SK-N-SH treated with all-trans-retinoic acid at 6 μM for 48 hours (cell line): ENCODE measurements at regions not wholly inside any gene's neighbourhood (a gene's known extent, or its start where the extent isn't known, plus 50 kb on each side); places are given as distances from the start of the nearest gene placed in this dataset.

ENCODE experiments used
- ATAC-seq: fragments of 200-7000 bp; cut with Tn5 transposase; 3 replicates; pipeline ENCODE4 v1.9.1; 2020; ENCODE audit warnings: mild to moderate bottlenecking, moderate library complexity
- ARNTL ChIP-seq: fragments of 450-650 bp; formaldehyde crosslinking; IDR thresholded peaks from 2 replicates; pipeline ENCODE4 v1.5.0; 2020; ENCODE audit warnings: low read depth, mild to moderate bottlenecking, moderate library complexity, borderline replicate concordance
- BACH2 ChIP-seq: fragments of 250-450 bp; sonication (Bioruptor Pico); IDR thresholded peaks from 2 replicates; pipeline ENCODE4 v1.9.0; 2021; ENCODE audit warnings: mild to moderate bottlenecking, borderline replicate concordance
- CSDC2 ChIP-seq: fragments of 250-450 bp; sonication (Bioruptor Pico); IDR thresholded peaks from 2 replicates; pipeline ENCODE4 v1.5.0; 2020; ENCODE audit warnings: mild to moderate bottlenecking, moderate library complexity
- ESRRG ChIP-seq: fragments of 250-450 bp; sonication (Bioruptor Pico); IDR thresholded peaks from 2 replicates; pipeline ENCODE4 v1.6.1; 2021; ENCODE audit warnings: mild to moderate bottlenecking
- GLIS3 ChIP-seq: fragments of 250-450 bp; sonication (Bioruptor Pico); IDR thresholded peaks from 2 replicates; pipeline ENCODE4 v1.5.0; 2020; ENCODE audit warnings: mild to moderate bottlenecking, moderate library complexity
- ISL1 ChIP-seq: fragments of 250-450 bp; sonication (Bioruptor Pico); IDR thresholded peaks from 2 replicates; pipeline ENCODE4 v2.1.2; 2022; ENCODE audit warnings: mild to moderate bottlenecking, moderate library complexity
- OSR1 ChIP-seq: fragments of 250-450 bp; sonication (Bioruptor Pico); IDR thresholded peaks from 2 replicates; pipeline ENCODE4 v1.8.0; 2022; ENCODE audit warnings: moderate library complexity, mild to moderate bottlenecking, inconsistent platforms
- PPARA ChIP-seq: fragments of 250-450 bp; sonication (Bioruptor Pico); IDR thresholded peaks from 2 replicates; pipeline ENCODE4 v1.5.0; 2020; ENCODE audit warnings: mild to moderate bottlenecking, borderline replicate concordance
- RARB ChIP-seq: fragments of 250-450 bp; sonication (Bioruptor Pico); IDR thresholded peaks from 2 replicates; pipeline ENCODE4 v1.8.0; 2021; ENCODE audit warnings: mild to moderate bottlenecking, moderate library complexity
- TCF4 ChIP-seq: fragments of 250-450 bp; sonication (Bioruptor Pico); IDR thresholded peaks from 2 replicates; pipeline ENCODE4 v1.8.0; 2021; ENCODE audit warnings: mild to moderate bottlenecking, moderate library complexity, borderline replicate concordance
- TOX ChIP-seq: fragments of 250-450 bp; sonication (Bioruptor Pico); IDR thresholded peaks from 2 replicates; pipeline ENCODE4 v1.8.0; 2021; ENCODE audit warnings: mild to moderate bottlenecking, moderate library complexity, borderline replicate concordance
- ZC3H10 ChIP-seq: fragments of 250-450 bp; sonication (Bioruptor Pico); IDR thresholded peaks from 2 replicates; pipeline ENCODE4 v1.5.1; 2021; ENCODE audit warnings: mild to moderate bottlenecking, moderate library complexity
- ZFP3 ChIP-seq: fragments of 250-450 bp; sonication (Bioruptor Pico); IDR thresholded peaks from 2 replicates; pipeline ENCODE4 v1.5.0; 2020; ENCODE audit warnings: mild to moderate bottlenecking, moderate library complexity
- ZFP30 ChIP-seq: fragments of 450-650 bp; formaldehyde crosslinking; IDR thresholded peaks from 2 replicates; pipeline ENCODE4 v1.5.0; 2022; ENCODE audit warnings: mild to moderate bottlenecking, moderate library complexity
- ZNF565 ChIP-seq: fragments of 450-650 bp; formaldehyde crosslinking; conservative IDR thresholded peaks from 2 replicates; pipeline ENCODE4 v1.5.0; 2020; ENCODE audit warnings: low read depth, mild to moderate bottlenecking, moderate library complexity
- ZNF70 ChIP-seq: fragments of 450-650 bp; formaldehyde crosslinking; IDR thresholded peaks from 2 replicates; pipeline ENCODE4 v1.5.0; 2020; ENCODE audit warnings: mild to moderate bottlenecking, moderate library complexity
- ZNF8 ChIP-seq: fragments of 450-650 bp; formaldehyde crosslinking; IDR thresholded peaks from 2 replicates; pipeline ENCODE4 v1.5.0; 2020; ENCODE audit warnings: mild to moderate bottlenecking, moderate library complexity
- TF ChIP-seq, protein P1 (sequence below): fragments of 250-450 bp; sonication (Bioruptor Pico); IDR thresholded peaks from 2 replicates; pipeline ENCODE4 v1.5.0; 2020; ENCODE audit warnings: mild to moderate bottlenecking, moderate library complexity
- TF ChIP-seq, protein P2 (sequence below): fragments of 250-450 bp; sonication (Bioruptor Pico); IDR thresholded peaks from 2 replicates; pipeline ENCODE4 v1.8.0; 2021; ENCODE audit warnings: low read depth, mild to moderate bottlenecking, moderate library complexity, borderline replicate concordance
- TF ChIP-seq, protein P3 (sequence below): fragments of 250-450 bp; sonication (Bioruptor Pico); IDR thresholded peaks from 2 replicates; pipeline ENCODE4 v1.5.1; 2020; ENCODE audit warnings: low read depth, mild to moderate bottlenecking, moderate library complexity
- TF ChIP-seq, protein P4 (sequence below): fragments of 250-450 bp; sonication (Bioruptor Pico); IDR thresholded peaks from 2 replicates; pipeline ENCODE4 v1.5.1; 2021; ENCODE audit warnings: mild to moderate bottlenecking, moderate library complexity
- TF ChIP-seq, protein P5 (sequence below): fragments of 250-450 bp; sonication (Bioruptor Pico); IDR thresholded peaks from 2 replicates; pipeline ENCODE4 v1.8.0; 2020; ENCODE audit warnings: mild to moderate bottlenecking, moderate library complexity, borderline replicate concordance

DNA sequence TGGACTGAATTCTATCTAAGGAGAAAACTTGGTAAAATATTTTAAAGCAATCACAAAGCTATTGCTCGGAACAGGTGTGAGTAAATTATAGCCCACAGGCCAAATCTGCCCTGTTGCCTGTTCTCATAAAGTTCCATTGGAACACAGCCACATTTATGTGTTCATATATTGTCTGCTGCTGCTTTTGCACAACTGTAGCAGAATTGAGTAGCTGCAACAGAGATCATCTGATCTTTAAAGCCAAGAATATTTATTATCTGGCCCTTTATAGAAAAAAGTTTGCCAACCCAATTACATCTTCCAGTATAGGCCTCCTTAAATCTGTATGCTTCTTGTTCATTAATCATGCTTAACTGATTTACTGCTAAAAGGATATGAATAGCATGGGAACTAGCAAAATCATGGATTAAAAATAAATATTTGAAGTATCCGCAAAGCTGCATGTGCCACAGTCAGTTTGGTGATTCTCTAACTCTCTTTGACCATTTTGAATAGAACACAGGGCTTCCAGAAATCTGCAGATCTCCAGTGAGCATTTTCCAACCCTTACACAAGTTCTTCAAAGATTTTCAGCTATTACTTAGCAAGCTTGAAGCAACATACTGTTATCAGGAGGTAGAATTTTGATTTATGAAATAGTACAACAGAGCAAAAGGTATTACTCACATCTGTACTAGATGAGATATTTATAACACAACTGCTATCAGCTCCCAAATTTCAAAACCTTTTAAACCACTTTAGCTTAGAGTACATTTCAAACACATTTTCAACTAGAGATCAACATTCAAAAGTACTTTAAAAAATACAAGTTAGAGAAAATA, 312.6 kb upstream of the ID4 start:
- TF ChIP-seq, protein P1, sequence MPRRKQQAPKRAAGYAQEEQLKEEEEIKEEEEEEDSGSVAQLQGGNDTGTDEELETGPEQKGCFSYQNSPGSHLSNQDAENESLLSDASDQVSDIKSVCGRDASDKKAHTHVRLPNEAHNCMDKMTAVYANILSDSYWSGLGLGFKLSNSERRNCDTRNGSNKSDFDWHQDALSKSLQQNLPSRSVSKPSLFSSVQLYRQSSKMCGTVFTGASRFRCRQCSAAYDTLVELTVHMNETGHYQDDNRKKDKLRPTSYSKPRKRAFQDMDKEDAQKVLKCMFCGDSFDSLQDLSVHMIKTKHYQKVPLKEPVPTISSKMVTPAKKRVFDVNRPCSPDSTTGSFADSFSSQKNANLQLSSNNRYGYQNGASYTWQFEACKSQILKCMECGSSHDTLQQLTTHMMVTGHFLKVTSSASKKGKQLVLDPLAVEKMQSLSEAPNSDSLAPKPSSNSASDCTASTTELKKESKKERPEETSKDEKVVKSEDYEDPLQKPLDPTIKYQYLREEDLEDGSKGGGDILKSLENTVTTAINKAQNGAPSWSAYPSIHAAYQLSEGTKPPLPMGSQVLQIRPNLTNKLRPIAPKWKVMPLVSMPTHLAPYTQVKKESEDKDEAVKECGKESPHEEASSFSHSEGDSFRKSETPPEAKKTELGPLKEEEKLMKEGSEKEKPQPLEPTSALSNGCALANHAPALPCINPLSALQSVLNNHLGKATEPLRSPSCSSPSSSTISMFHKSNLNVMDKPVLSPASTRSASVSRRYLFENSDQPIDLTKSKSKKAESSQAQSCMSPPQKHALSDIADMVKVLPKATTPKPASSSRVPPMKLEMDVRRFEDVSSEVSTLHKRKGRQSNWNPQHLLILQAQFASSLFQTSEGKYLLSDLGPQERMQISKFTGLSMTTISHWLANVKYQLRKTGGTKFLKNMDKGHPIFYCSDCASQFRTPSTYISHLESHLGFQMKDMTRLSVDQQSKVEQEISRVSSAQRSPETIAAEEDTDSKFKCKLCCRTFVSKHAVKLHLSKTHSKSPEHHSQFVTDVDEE (CRISPR knock-in tag) = no peak
- no peak for TF ChIP-seq TOX
- TF ChIP-seq, protein P2, sequence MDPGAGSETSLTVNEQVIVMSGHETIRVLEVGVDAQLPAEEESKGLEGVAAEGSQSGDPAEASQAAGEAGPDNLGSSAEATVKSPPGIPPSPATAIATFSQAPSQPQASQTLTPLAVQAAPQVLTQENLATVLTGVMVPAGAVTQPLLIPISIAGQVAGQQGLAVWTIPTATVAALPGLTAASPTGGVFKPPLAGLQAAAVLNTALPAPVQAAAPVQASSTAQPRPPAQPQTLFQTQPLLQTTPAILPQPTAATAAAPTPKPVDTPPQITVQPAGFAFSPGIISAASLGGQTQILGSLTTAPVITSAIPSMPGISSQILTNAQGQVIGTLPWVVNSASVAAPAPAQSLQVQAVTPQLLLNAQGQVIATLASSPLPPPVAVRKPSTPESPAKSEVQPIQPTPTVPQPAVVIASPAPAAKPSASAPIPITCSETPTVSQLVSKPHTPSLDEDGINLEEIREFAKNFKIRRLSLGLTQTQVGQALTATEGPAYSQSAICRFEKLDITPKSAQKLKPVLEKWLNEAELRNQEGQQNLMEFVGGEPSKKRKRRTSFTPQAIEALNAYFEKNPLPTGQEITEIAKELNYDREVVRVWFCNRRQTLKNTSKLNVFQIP (CRISPR knock-in tag) = no peak
- TF ChIP-seq, protein P3, sequence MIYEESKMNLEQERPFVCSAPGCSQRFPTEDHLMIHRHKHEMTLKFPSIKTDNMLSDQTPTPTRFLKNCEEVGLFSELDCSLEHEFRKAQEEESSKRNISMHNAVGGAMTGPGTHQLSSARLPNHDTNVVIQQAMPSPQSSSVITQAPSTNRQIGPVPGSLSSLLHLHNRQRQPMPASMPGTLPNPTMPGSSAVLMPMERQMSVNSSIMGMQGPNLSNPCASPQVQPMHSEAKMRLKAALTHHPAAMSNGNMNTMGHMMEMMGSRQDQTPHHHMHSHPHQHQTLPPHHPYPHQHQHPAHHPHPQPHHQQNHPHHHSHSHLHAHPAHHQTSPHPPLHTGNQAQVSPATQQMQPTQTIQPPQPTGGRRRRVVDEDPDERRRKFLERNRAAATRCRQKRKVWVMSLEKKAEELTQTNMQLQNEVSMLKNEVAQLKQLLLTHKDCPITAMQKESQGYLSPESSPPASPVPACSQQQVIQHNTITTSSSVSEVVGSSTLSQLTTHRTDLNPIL = no peak
- TF ChIP-seq PPARA = no peak
- no peak for TF ChIP-seq ZNF70 (CRISPR knock-in tag)
- no peak for TF ChIP-seq ESRRG (CRISPR knock-in tag)
- TF ChIP-seq ZFP30 (CRISPR knock-in tag) = no peak
- no peak for TF ChIP-seq ZNF565 (CRISPR knock-in tag)
- no peak for TF ChIP-seq BACH2 (CRISPR knock-in tag)
- TF ChIP-seq ZC3H10 (CRISPR knock-in tag) = no peak
- TF ChIP-seq, protein P4, sequence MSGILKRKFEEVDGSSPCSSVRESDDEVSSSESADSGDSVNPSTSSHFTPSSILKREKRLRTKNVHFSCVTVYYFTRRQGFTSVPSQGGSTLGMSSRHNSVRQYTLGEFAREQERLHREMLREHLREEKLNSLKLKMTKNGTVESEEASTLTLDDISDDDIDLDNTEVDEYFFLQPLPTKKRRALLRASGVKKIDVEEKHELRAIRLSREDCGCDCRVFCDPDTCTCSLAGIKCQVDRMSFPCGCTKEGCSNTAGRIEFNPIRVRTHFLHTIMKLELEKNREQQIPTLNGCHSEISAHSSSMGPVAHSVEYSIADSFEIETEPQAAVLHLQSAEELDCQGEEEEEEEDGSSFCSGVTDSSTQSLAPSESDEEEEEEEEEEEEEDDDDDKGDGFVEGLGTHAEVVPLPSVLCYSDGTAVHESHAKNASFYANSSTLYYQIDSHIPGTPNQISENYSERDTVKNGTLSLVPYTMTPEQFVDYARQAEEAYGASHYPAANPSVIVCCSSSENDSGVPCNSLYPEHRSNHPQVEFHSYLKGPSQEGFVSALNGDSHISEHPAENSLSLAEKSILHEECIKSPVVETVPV (CRISPR knock-in tag) = no peak
- TF ChIP-seq CSDC2 (CRISPR knock-in tag) = no peak
- TF ChIP-seq ZNF8 = no peak
- no peak for TF ChIP-seq GLIS3 (CRISPR knock-in tag)
- TF ChIP-seq, protein P5, sequence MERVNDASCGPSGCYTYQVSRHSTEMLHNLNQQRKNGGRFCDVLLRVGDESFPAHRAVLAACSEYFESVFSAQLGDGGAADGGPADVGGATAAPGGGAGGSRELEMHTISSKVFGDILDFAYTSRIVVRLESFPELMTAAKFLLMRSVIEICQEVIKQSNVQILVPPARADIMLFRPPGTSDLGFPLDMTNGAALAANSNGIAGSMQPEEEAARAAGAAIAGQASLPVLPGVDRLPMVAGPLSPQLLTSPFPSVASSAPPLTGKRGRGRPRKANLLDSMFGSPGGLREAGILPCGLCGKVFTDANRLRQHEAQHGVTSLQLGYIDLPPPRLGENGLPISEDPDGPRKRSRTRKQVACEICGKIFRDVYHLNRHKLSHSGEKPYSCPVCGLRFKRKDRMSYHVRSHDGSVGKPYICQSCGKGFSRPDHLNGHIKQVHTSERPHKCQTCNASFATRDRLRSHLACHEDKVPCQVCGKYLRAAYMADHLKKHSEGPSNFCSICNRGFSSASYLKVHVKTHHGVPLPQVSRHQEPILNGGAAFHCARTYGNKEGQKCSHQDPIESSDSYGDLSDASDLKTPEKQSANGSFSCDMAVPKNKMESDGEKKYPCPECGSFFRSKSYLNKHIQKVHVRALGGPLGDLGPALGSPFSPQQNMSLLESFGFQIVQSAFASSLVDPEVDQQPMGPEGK (CRISPR knock-in tag) = no peak
- TF ChIP-seq ISL1 = no peak
- no peak for TF ChIP-seq OSR1
- TF ChIP-seq ARNTL (CRISPR knock-in tag) = no peak
- TF ChIP-seq, all 23 proteins: peak for 0
- no peak for ATAC-seq

DNA sequence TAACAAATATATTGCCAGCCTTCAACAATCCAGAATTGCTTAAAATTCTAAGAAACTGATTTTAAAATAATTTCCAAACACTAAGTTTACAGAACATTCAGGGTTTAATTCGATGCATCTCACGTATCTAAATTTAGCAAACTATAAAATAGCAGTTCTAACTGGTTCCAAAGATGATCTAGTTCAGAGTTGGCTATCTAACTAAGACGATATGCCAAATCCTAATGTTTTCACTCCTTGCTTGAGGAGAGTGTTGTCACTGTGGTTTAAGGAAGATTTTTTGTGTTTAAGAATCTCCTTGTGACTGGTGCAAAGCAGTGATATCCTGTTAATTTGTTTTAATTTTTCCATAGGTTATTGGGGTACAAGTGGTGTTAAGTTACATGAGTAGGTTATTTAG, 311.5 kb upstream of the ID4 start:
- no peak for ATAC-seq

More for the DNA sequence above, 311.5 kb upstream of the ID4 start:
- TF ChIP-seq, protein P1 (CRISPR knock-in tag) = no peak
- TF ChIP-seq ISL1 (no peak), ARNTL (CRISPR knock-in tag) (no peak), ZNF565 (CRISPR knock-in tag) (no peak), ZNF8 (no peak), TCF4 (CRISPR knock-in tag) (no peak), OSR1 (no peak), TOX (no peak), ZFP3 (CRISPR knock-in tag) (no peak), ZC3H10 (CRISPR knock-in tag) (no peak), BACH2 (CRISPR knock-in tag) (no peak), PPARA (no peak), RARB (CRISPR knock-in tag) (no peak)
- TF ChIP-seq, protein P2 (CRISPR knock-in tag) = no peak
